ENCODE measurements at regions not wholly inside any gene's neighbourhood (a gene's known extent, or its start where the extent isn't known, plus 50 kb on each side); places are given as distances from the start of the nearest gene placed in this dataset.

- TF ChIP-seq, protein P1, sequence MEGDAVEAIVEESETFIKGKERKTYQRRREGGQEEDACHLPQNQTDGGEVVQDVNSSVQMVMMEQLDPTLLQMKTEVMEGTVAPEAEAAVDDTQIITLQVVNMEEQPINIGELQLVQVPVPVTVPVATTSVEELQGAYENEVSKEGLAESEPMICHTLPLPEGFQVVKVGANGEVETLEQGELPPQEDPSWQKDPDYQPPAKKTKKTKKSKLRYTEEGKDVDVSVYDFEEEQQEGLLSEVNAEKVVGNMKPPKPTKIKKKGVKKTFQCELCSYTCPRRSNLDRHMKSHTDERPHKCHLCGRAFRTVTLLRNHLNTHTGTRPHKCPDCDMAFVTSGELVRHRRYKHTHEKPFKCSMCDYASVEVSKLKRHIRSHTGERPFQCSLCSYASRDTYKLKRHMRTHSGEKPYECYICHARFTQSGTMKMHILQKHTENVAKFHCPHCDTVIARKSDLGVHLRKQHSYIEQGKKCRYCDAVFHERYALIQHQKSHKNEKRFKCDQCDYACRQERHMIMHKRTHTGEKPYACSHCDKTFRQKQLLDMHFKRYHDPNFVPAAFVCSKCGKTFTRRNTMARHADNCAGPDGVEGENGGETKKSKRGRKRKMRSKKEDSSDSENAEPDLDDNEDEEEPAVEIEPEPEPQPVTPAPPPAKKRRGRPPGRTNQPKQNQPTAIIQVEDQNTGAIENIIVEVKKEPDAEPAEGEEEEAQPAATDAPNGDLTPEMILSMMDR (IDR thresholded peaks at IDR 0.05), result no peak
- TF ChIP-seq POLR2AphosphoS5 (IDR thresholded peaks at IDR 0.05; ENCODE audit: low read depth, low read length) (no peak), TCF7L2 (IDR thresholded peaks at IDR 0.05; ENCODE audit: low read depth, low read length) (no peak)
Measured at GRCh38 chr2:21279525-21279924, 155.8 kb downstream of the TDRD15 start.

Data from Panc1 (cell line).